Gastrocnemius medialis (tissue), 4 donors: ENCODE measurements at regions not wholly inside any gene's neighbourhood (a gene's known extent, or its start where the extent isn't known, plus 50 kb on each side); places are given as distances from the start of the nearest gene placed in this dataset.
A peak's percentile ranks its signal among the peaks of the same experiment; 100 is the strongest.
"Not testable (repeated sequence)": the region's sequence is repeated elsewhere in the genome, so short reads cannot be mapped to it uniquely, and the experiment has no call there.

Experiments used
- ATAC-seq, 2 donors: fragments of 150-250 bp; one replicate each; pipeline ENCODE4 v1.9.1; 2016
- DNase-seq, 2 donors: peaks; one replicate each; pipeline ENCODE4 v3.0.0-alpha.2; 2019
- H3K27ac ChIP-seq, 4 donors: fragments of 200-600 bp; sonication (generic); 1 replicate in 1 of 4; 2 replicates in 3 of 4; pipeline ENCODE4 v1.5.1; 2016 to 2018; ENCODE audit warnings: mild to moderate bottlenecking in 2 of 4, moderate library complexity in 1 of 4
- H3K27me3 ChIP-seq, 3 donors: fragments of 200-600 bp; sonication (generic) in 2 of 3; 1 replicate in 1 of 3; 2 replicates in 2 of 3; pipeline versions ENCODE4 v1.5.1 to v1.6.0; 2016 to 2019; ENCODE audit warnings: mild to moderate bottlenecking in 1 of 3, moderate library complexity in 1 of 3
- H3K36me3 ChIP-seq, 2 donors: fragments of 200-600 bp; sonication (generic) in 1 of 2; one replicate each; pipeline ENCODE4 v1.5.1; 2017 to 2018
- H3K4me1 ChIP-seq, 2 donors: fragments of 200-600 bp; sonication (generic) in 1 of 2; one replicate each; pipeline ENCODE4 v1.5.1; 2016 to 2017; ENCODE audit warnings: mild to moderate bottlenecking in 2 of 2
- H3K4me3 ChIP-seq, 4 donors: fragments of 200-600 bp; sonication (generic) in 3 of 4; 1 replicate in 1 of 4; 2 replicates in 3 of 4; pipeline ENCODE4 v1.5.1; 2016 to 2019; ENCODE audit warnings: mild to moderate bottlenecking in 2 of 4
- H3K9me3 ChIP-seq, 3 donors: fragments of 200-600 bp; sonication (generic) in 2 of 3; 1 replicate in 1 of 3; 2 replicates in 2 of 3; pipeline ENCODE4 v1.5.1; 2016 to 2019
- CTCF ChIP-seq, 5 experiments: fragments of 450-650 bp in 3 of 5; fragments of 200-600 bp in 2 of 5; sonication (generic) in 2 of 5; IDR thresholded peaks in 4 of 5; conservative IDR thresholded peaks in 1 of 5; 1 replicate in 4 of 5; 2 replicates in 1 of 5; pipeline ENCODE4 v1.5.1; 2016 to 2019; ENCODE audit warnings: antibody characterized with exemption in 5 of 5, mild to moderate bottlenecking in 3 of 5, moderate library complexity in 3 of 5
- POLR2A ChIP-seq, 2 donors: fragments of 450-650 bp; IDR thresholded peaks; one replicate each; pipeline ENCODE4 v1.6.1; 2017; ENCODE audit warnings: antibody characterized with exemption in 2 of 2, mild to moderate bottlenecking in 2 of 2, moderate library complexity in 2 of 2
- in situ Hi-C, 4 donors: fragments of 200-750 bp; cut with MboI; loops; one replicate each; pipeline versions ENCODE4 v1.15.0 to v1.8.0; 2017; ENCODE audit warnings: low sequenced_read_pairs in 4 of 4
- intact Hi-C: fragments of 100-400 bp; cut with DNase I; formaldehyde crosslinking; loops from one replicate; pipeline ENCODE4 v1.15.1; 2023; ENCODE audit warnings: low total_unique reads

- Histone ChIP-seq H3K4me1 (no peaks in the 10 kb centered on the region), H3K36me3 (no peaks in the 10 kb centered on the region), H3K4me3 (no peak overlapping the region), H3K27ac (no peak overlapping the region), H3K9me3 (no peaks in the 10 kb centered on the region), H3K27me3 (no peaks in the 10 kb centered on the region)
- ATAC-seq, result no peak
- in situ Hi-C loops (no loop called here), intact Hi-C loops (no loop called here)
- no peak for DNase-seq
- TF ChIP-seq POLR2A (IDR thresholded peaks at IDR 0.05) (no peak), CTCF (IDR thresholded peaks at IDR 0.05 in 4 of 5, conservative IDR thresholded peaks at IDR 0.05 in 1 of 5) (no peak)
Measured at GRCh38 chr4:67396008-67396407, 149.3 kb downstream of the CENPC start.

GRCh38 chr4:67394879-67395278 lies 150.4 kb downstream of the CENPC start:
- Histone ChIP-seq H3K9me3 (no peaks in the 10 kb centered on the region), H3K4me3 (no peak overlapping the region), H3K4me1 (no peaks in the 10 kb centered on the region), H3K27ac (no peak overlapping the region), H3K36me3 (no peaks in the 10 kb centered on the region), H3K27me3 (no peaks in the 10 kb centered on the region)
- ATAC-seq, result no peak
- DNase-seq, result no peak
- intact Hi-C loops, result no loop called here
- in situ Hi-C loops, result no loop called here
- TF ChIP-seq POLR2A (IDR thresholded peaks at IDR 0.05) (no peak), CTCF (IDR thresholded peaks at IDR 0.05 in 4 of 5, conservative IDR thresholded peaks at IDR 0.05 in 1 of 5) (no peak)

- Histone ChIP-seq H3K36me3 (no peaks in the 10 kb centered on the region), H3K27ac (no peak overlapping the region), H3K9me3 (no peaks in the 10 kb centered on the region), H3K4me3 (no peak overlapping the region), H3K27me3 (no peaks in the 10 kb centered on the region), H3K4me1 (no peaks in the 10 kb centered on the region)
- ATAC-seq (no peak), DNase-seq (no peak)
- TF ChIP-seq CTCF (IDR thresholded peaks at IDR 0.05 in 4 of 5, conservative IDR thresholded peaks at IDR 0.05 in 1 of 5), result peak in 4 of 5 experiments; percentile 44 to 73 (median 58)
- no peak for TF ChIP-seq POLR2A (IDR thresholded peaks at IDR 0.05)
- in situ Hi-C loops, result no loop called here
- intact Hi-C loops, result no loop called here
Measured at GRCh38 chr4:67393699-67394281, 151.5 kb downstream of the CENPC start.

GRCh38 chr4:67393007-67393406 lies 152.3 kb downstream of the CENPC start:
- TF ChIP-seq CTCF (IDR thresholded peaks at IDR 0.05 in 4 of 5, conservative IDR thresholded peaks at IDR 0.05 in 1 of 5) (no peak), POLR2A (IDR thresholded peaks at IDR 0.05) (no peak)
- ATAC-seq (no peak), DNase-seq (no peak)
- no peaks in the 10 kb centered on the region for H3K36me3 ChIP-seq
- H3K4me3 ChIP-seq, result no peak overlapping the region
- H3K27me3 ChIP-seq, result no peaks in the 10 kb centered on the region
- intact Hi-C loops (no loop called here), in situ Hi-C loops (no loop called here)
- no peaks in the 10 kb centered on the region for H3K9me3 ChIP-seq
- no peaks in the 10 kb centered on the region for H3K4me1 ChIP-seq
- no peak overlapping the region for H3K27ac ChIP-seq

- ATAC-seq, H3K36me3 ChIP-seq, H3K27me3 ChIP-seq, intact Hi-C loops, in situ Hi-C loops, H3K4me1 ChIP-seq, DNase-seq, H3K4me3 ChIP-seq, H3K9me3 ChIP-seq, H3K27ac ChIP-seq: not testable (repeated sequence)
Measured at GRCh38 chr4:67381406-67381804, 163.9 kb downstream of the CENPC start.

- H3K9me3 ChIP-seq, intact Hi-C loops, H3K27me3 ChIP-seq, H3K4me1 ChIP-seq, ATAC-seq, H3K27ac ChIP-seq, DNase-seq, H3K36me3 ChIP-seq, H3K4me3 ChIP-seq, in situ Hi-C loops: not testable (repeated sequence)
Measured at GRCh38 chr4:67380702-67381405, 164.4 kb downstream of the CENPC start.
